ENCODE measurements at regions not wholly inside any gene's neighbourhood (a gene's known extent, or its start where the extent isn't known, plus 50 kb on each side); places are given as distances from the start of the nearest gene placed in this dataset.

GRCh38 chr2:151181524-151181923 is 80.1 kb downstream of the RBM43 start:
- TF ChIP-seq ZBTB33 (IDR thresholded peaks at IDR 0.05) (no peak), EGR1 (IDR thresholded peaks at IDR 0.05; ENCODE audit: low read depth in 2 of 2) (no peak), YY1 (IDR thresholded peaks at IDR 0.05) (no peak), REST (IDR thresholded peaks at IDR 0.05) (no peak), HNF4A (conservative IDR thresholded peaks at IDR 0.05) (no peak), JUND (IDR thresholded peaks at IDR 0.05) (no peak), RXRA (IDR thresholded peaks at IDR 0.05) (no peak), HNF4G (IDR thresholded peaks at IDR 0.05) (no peak), GABPA (IDR thresholded peaks at IDR 0.05 in 1 of 2, conservative IDR thresholded peaks at IDR 0.05 in 1 of 2) (no peak), MAX (IDR thresholded peaks at IDR 0.05) (no peak), FOXA1 (IDR thresholded peaks at IDR 0.05) (no peak), SP1 (IDR thresholded peaks at IDR 0.05) (no peak), CTCF (IDR thresholded peaks at IDR 0.05; ENCODE audit: low read depth, low read length, missing input control) (no peak), ATF3 (IDR thresholded peaks at IDR 0.05) (no peak), FOXA2 (IDR thresholded peaks at IDR 0.05) (no peak), NR2F2 (IDR thresholded peaks at IDR 0.05) (no peak), RAD21 (IDR thresholded peaks at IDR 0.05) (no peak), TAF1 (conservative IDR thresholded peaks at IDR 0.05) (no peak)
- Histone ChIP-seq H3K36me3 (ENCODE audit: control insufficient read depth in 4 of 4, insufficient read depth in 3 of 4, low read depth in 1 of 4, low read length in 3 of 4) (no peaks in the 10 kb centered on the region), H3K4me1 (ENCODE audit: control insufficient read depth in 4 of 4, insufficient read depth in 4 of 4, low read length in 3 of 4) (no peaks in the 10 kb centered on the region), H3K9me3 (ENCODE audit: control insufficient read depth in 4 of 4, low read length in 3 of 4) (no peaks in the 10 kb centered on the region), H3K9ac (ENCODE audit: low read depth in 1 of 2, low read length in 2 of 2) (no peak overlapping the region), H3K4me3 (ENCODE audit: low read depth in 1 of 3, low read length in 3 of 3) (no peak overlapping the region), H3K27me3 (ENCODE audit: control insufficient read depth in 4 of 4, insufficient read depth in 4 of 4, low read length in 3 of 4) (peaks cover 0 to 3% (median 0%) of the 10 kb centered on the region in 4 donors), H3K27ac (ENCODE audit: low read depth in 1 of 2, low read length in 2 of 2) (no peak overlapping the region)
- no peak for DNase-seq (ENCODE audit: low spot score)
- WGBS: 78% methylated on average over 6 of the region's 6 CpGs

All from liver (tissue), 8 donors.